Lung (tissue), 11 donors: ENCODE measurements at regions not wholly inside any gene's neighbourhood (a gene's known extent, or its start where the extent isn't known, plus 50 kb on each side); places are given as distances from the start of the nearest gene placed in this dataset.

ENCODE experiments used
- ATAC-seq: fragments of 200-7000 bp; cut with Tn5 transposase; one replicate; pipeline ENCODE4 v1.9.1; 2020; ENCODE audit warnings: moderate number of reproducible peaks; ENCODE audit not compliant: insufficient read depth, low FRiP score
- DNase-seq, 3 donors: peaks; one replicate each; pipeline ENCODE4 v3.0.0-alpha.2; 2013 to 2017
- H3K27ac ChIP-seq, 2 donors: one replicate each; pipeline ENCODE4 v1.5.1; 2013; ENCODE audit warnings: mild to moderate bottlenecking in 2 of 2, moderate library complexity in 2 of 2, control low read depth in 1 of 2, inconsistent platforms in 1 of 2, low read depth in 1 of 2, low read length in 1 of 2
- H3K27me3 ChIP-seq, 3 donors: one replicate each; pipeline ENCODE4 v1.5.1; 2013; ENCODE audit warnings: low read length in 2 of 3; ENCODE audit not compliant: control insufficient read depth in 3 of 3, insufficient read depth in 3 of 3
- H3K36me3 ChIP-seq, 4 donors: one replicate each; pipeline ENCODE4 v1.5.1; 2013; ENCODE audit warnings: low read length in 4 of 4, mild to moderate bottlenecking in 1 of 4, moderate library complexity in 1 of 4; ENCODE audit not compliant: control insufficient read depth in 4 of 4, insufficient read depth in 4 of 4
- H3K4me1 ChIP-seq, 5 donors: one replicate each; pipeline ENCODE4 v1.5.1; 2013; ENCODE audit warnings: low read length in 5 of 5, mild to moderate bottlenecking in 2 of 5, moderate library complexity in 1 of 5; ENCODE audit not compliant: control insufficient read depth in 5 of 5, insufficient read depth in 5 of 5
- H3K4me3 ChIP-seq: one replicate; pipeline ENCODE4 v1.5.1; 2013; ENCODE audit warnings: mild to moderate bottlenecking, control low read depth, moderate library complexity
- H3K9ac ChIP-seq, 2 donors: one replicate each; pipeline ENCODE4 v1.5.1; 2013; ENCODE audit warnings: low read length in 2 of 2, control low read depth in 1 of 2; ENCODE audit not compliant: insufficient read depth in 1 of 2
- H3K9me3 ChIP-seq, 4 donors: one replicate each; pipeline ENCODE4 v1.5.1; 2013; ENCODE audit warnings: low read length in 3 of 4, mild to moderate bottlenecking in 1 of 4, moderate library complexity in 1 of 4; ENCODE audit not compliant: control insufficient read depth in 4 of 4, insufficient read depth in 3 of 4
- CTCF ChIP-seq: IDR thresholded peaks from 2 replicates; pipeline ENCODE4 v1.5.1; 2012; ENCODE audit warnings: mild to moderate bottlenecking; ENCODE audit errors: control extremely low read depth, extremely low read depth
- whole genome bisulfite sequencing, 2 donors: extraction: QIAGEN DNeasy Blood & Tissue Kit; methylation state at CpG; one replicate each; pipeline ENCODE4 v1.1.7; 2013; 5-methylcytosine and 5-hydroxymethylcytosine counted together
- donor health status: control.
- donor health status: control.
- donor health status: Bipolar disorder and iron deficiency.
- donor health status: healthy.
- donor health status: DM: yes; HTN: yes; CAD: no.

- Histone ChIP-seq H3K9me3 (no peaks in the 10 kb centered on the region), H3K27ac (no peak overlapping the region), H3K4me3 (no peak overlapping the region), H3K27me3 (no peaks in the 10 kb centered on the region), H3K36me3 (no peaks in the 10 kb centered on the region), H3K9ac (no peak overlapping the region), H3K4me1 (peaks cover 0 to 13% (median 0%) of the 10 kb centered on the region in 5 donors)
- ATAC-seq (no peak), DNase-seq (no peak)
- 76 to 93% methylated on average over 2 of the region's 2 CpGs for WGBS, 2 donors
- no peak for TF ChIP-seq CTCF
Measured at GRCh38 chr15:75100679-75101078, 77.3 kb downstream of the PPCDC start.

- H3K36me3 ChIP-seq: no peaks in the 10 kb centered on the region
- DNase-seq (peak in 2 of 3 donors; percentile 62 to 64), ATAC-seq (peak; percentile 60)
- no peaks in the 10 kb centered on the region for H3K27me3 ChIP-seq
- no peaks in the 10 kb centered on the region for H3K9me3 ChIP-seq
- peaks cover 0 to 19% (median 0%) of the 10 kb centered on the region in 5 donors for H3K4me1 ChIP-seq
- peak overlapping the region; percentile 10 to 81 for H3K27ac ChIP-seq
- no peak overlapping the region for H3K9ac ChIP-seq
- WGBS, 2 donors: 31 to 43% methylated on average over 3 of the region's 3 CpGs
- H3K4me3 ChIP-seq: no peak overlapping the region
- TF ChIP-seq CTCF: no peak
Measured at GRCh38 chr15:75104804-75105557, 81.6 kb downstream of the PPCDC start.

- no peak for TF ChIP-seq CTCF
- H3K4me3 ChIP-seq: no peak overlapping the region
- H3K4me1 ChIP-seq: peaks cover 0 to 20% (median 0%) of the 10 kb centered on the region in 5 donors
- no peak overlapping the region for H3K27ac ChIP-seq
- DNase-seq: no peak
- no peaks in the 10 kb centered on the region for H3K27me3 ChIP-seq
- WGBS, 2 donors: 43 to 78% methylated on average over 2 of the region's 2 CpGs
- no peak for ATAC-seq
- H3K36me3 ChIP-seq: no peaks in the 10 kb centered on the region
- no peaks in the 10 kb centered on the region for H3K9me3 ChIP-seq
- H3K9ac ChIP-seq: no peak overlapping the region
Measured at GRCh38 chr15:75107516-75107907, 84.1 kb downstream of the PPCDC start.
